ENCODE measurements at regions not wholly inside any gene's neighbourhood (a gene's known extent, or its start where the extent isn't known, plus 50 kb on each side); places are given as distances from the start of the nearest gene placed in this dataset.
"Not testable (repeated sequence)": the region's sequence is repeated elsewhere in the genome, so short reads cannot be mapped to it uniquely, and the experiment has no call there.

GRCh38 chr4:3938676-3939075 lies 172.5 kb downstream of the ADRA2C start:
- POLR2A ChIA-PET; H3K27ac Mint-ChIP-seq; H3K4me1 ChIP-seq (ENCODE audit: control insufficient read depth in 1 of 2, extremely low read depth in 1 of 2, insufficient read depth in 2 of 2, low read length in 2 of 2); H3K4me3 Mint-ChIP-seq; H3K27me3 Mint-ChIP-seq; H3K36me3 Mint-ChIP-seq; H3K36me3 ChIP-seq (ENCODE audit: control insufficient read depth in 2 of 2, extremely low read depth in 1 of 2, insufficient read depth in 1 of 2, low read length in 1 of 2); ATAC-seq (replicated peaks in 1 of 4); H3K4me3 ChIP-seq (ENCODE audit: control insufficient read depth in 1 of 2, extremely low read depth in 1 of 2, low read length in 1 of 2); H3K27ac ChIP-seq (ENCODE audit: low read length); DNase-seq; H3K9me3 ChIP-seq; H3K9me3 Mint-ChIP-seq; CTCF ChIA-PET: not testable (repeated sequence)
- H3K4me1 Mint-ChIP-seq = peaks cover 6 to 12% (median 6%) of the 10 kb centered on the region in 3 donors
- peaks cover 0 to 13% of the 10 kb centered on the region in 2 experiments for H3K27me3 ChIP-seq (replicated peaks in 1 of 2; ENCODE audit: control insufficient read depth in 2 of 2, extremely low read depth in 1 of 2, insufficient read depth in 2 of 2, low read length in 1 of 2)
- 80% methylated on average over 2 of the region's 8 CpGs for WGBS (ENCODE audit: insufficient coverage)

DNA sequence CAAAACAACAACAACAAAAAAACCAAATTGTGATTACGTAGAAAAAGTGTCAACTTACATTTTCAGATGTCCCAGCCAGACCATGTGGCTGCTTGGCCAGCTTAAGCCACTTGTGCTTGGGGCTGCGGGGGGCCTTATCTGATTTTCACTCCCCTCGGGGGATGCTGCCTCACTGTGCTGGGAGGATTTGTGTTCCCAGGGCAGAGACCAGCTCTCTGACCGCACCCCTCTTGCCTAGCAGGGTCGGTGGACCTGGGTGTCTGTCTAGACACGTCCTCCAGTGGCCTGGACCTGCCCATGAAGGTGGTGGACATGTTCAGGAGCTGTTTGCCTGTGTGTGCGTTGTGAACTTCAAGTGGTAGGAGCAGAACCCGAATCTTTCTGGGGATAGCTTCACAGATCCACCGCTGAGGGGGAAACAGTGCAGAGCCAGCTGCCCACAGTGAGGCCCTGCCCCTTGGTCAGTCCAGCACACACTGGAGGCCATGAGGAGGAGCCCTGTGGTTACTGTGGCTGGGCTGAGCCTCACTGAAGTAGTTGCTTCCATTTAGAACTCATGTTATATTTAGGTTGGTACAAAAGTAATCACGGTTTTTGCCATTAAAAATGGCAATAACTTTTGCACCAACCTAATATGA lies 173.9 kb downstream of the ADRA2C start:
- H3K4me1 ChIP-seq (ENCODE audit: control insufficient read depth in 1 of 2, extremely low read depth in 1 of 2, insufficient read depth in 2 of 2, low read length in 2 of 2); H3K9me3 ChIP-seq; H3K4me3 ChIP-seq (ENCODE audit: control insufficient read depth in 1 of 2, extremely low read depth in 1 of 2, low read length in 1 of 2); CTCF ChIA-PET; DNase-seq; H3K27ac Mint-ChIP-seq; ATAC-seq (replicated peaks in 1 of 4); H3K27ac ChIP-seq (ENCODE audit: low read length); POLR2A ChIA-PET; H3K27me3 Mint-ChIP-seq; H3K4me3 Mint-ChIP-seq; H3K36me3 Mint-ChIP-seq; H3K36me3 ChIP-seq (ENCODE audit: control insufficient read depth in 2 of 2, extremely low read depth in 1 of 2, insufficient read depth in 1 of 2, low read length in 1 of 2); H3K9me3 Mint-ChIP-seq: not testable (repeated sequence)
- peaks cover 6 to 12% (median 6%) of the 10 kb centered on the region in 3 donors for H3K4me1 Mint-ChIP-seq
- peaks cover 0 to 13% of the 10 kb centered on the region in 2 experiments for H3K27me3 ChIP-seq (replicated peaks in 1 of 2; ENCODE audit: control insufficient read depth in 2 of 2, extremely low read depth in 1 of 2, insufficient read depth in 2 of 2, low read length in 1 of 2)
- WGBS (ENCODE audit: insufficient coverage) = 75% methylated on average over 6 of the region's 10 CpGs

DNA sequence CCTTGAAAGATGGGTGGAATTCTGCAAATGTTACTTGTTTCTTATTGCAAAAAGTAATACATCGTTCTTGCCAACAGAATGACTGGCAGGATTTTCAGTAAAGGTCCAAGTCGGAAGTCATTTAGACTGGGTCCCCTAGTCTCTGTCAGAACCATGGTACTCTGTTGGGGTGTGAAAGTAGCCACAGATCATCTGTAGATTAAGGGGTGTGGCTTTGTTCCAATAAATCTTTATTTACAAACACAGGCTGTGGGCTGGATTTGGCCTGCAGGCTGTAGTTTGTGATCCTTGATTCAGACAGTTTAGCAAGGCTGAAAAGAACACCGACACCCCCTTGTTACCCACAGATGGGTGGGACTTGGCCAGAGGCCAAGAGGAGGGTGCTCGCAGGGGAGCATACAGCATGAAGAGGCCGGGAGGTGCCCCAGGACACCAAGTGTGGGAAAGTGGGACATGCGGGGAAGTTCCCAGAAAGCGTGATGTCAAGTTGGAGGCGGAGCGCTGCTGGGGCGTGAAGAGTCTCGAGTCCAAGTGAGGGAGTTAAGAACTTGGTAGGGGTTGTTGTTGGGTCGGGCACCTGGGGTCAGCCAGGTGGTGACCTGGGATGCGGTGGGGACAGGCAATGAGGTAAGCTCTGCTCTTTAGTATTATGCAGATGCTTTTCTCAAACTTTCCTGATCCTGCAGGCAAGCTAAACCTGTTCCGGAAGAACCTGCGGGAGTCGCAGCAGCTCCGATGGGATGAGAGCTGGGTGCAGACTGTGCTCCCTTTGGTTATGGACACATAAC lies 175.7 kb downstream of the ADRA2C start:
- WGBS (ENCODE audit: insufficient coverage) = 62% methylated on average over 11 of the region's 17 CpGs
- POLR2A ChIA-PET; H3K9me3 Mint-ChIP-seq; H3K27ac ChIP-seq (ENCODE audit: low read length); H3K4me3 ChIP-seq (ENCODE audit: control insufficient read depth in 1 of 2, extremely low read depth in 1 of 2, low read length in 1 of 2); H3K27ac Mint-ChIP-seq; H3K36me3 Mint-ChIP-seq; H3K4me1 ChIP-seq (ENCODE audit: control insufficient read depth in 1 of 2, extremely low read depth in 1 of 2, insufficient read depth in 2 of 2, low read length in 2 of 2); H3K27me3 Mint-ChIP-seq; H3K36me3 ChIP-seq (ENCODE audit: control insufficient read depth in 2 of 2, extremely low read depth in 1 of 2, insufficient read depth in 1 of 2, low read length in 1 of 2); CTCF ChIA-PET; DNase-seq; H3K9me3 ChIP-seq; H3K4me3 Mint-ChIP-seq; ATAC-seq (replicated peaks in 1 of 4): not testable (repeated sequence)
- peaks cover 6 to 12% (median 6%) of the 10 kb centered on the region in 3 donors for H3K4me1 Mint-ChIP-seq
- peaks cover 0 to 13% of the 10 kb centered on the region in 2 experiments for H3K27me3 ChIP-seq (replicated peaks in 1 of 2; ENCODE audit: control insufficient read depth in 2 of 2, extremely low read depth in 1 of 2, insufficient read depth in 2 of 2, low read length in 1 of 2)

DNA sequence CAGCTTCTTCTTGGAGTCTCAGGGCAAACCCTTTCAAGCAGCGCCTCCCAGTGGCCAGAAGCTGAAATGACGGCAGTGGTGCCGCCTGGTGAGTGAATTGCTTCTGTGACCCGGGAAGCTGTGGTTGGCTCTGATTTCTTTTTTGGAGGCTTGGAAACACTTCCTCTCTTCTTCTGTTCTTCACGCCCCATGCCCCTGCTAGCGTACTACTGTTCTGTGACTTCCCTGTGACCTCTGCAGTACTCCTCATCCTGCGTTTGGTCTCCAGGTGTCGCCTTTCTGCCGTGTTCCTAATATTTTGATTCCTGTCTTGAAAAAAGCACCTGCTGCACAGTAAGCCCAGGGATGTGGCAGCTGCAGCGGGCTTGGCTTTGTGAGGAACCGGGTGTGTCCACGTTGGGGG lies 176.4 kb downstream of the ADRA2C start:
- 26% methylated on average over 4 of the region's 12 CpGs for WGBS (ENCODE audit: insufficient coverage)
- H3K9me3 Mint-ChIP-seq; H3K27ac Mint-ChIP-seq; H3K27ac ChIP-seq (ENCODE audit: low read length); H3K36me3 ChIP-seq (ENCODE audit: control insufficient read depth in 2 of 2, extremely low read depth in 1 of 2, insufficient read depth in 1 of 2, low read length in 1 of 2); CTCF ChIA-PET; H3K4me1 ChIP-seq (ENCODE audit: control insufficient read depth in 1 of 2, extremely low read depth in 1 of 2, insufficient read depth in 2 of 2, low read length in 2 of 2); H3K36me3 Mint-ChIP-seq; H3K4me3 Mint-ChIP-seq; H3K4me3 ChIP-seq (ENCODE audit: control insufficient read depth in 1 of 2, extremely low read depth in 1 of 2, low read length in 1 of 2); POLR2A ChIA-PET; H3K9me3 ChIP-seq; H3K27me3 Mint-ChIP-seq; ATAC-seq (replicated peaks in 1 of 4): not testable (repeated sequence)
- H3K27me3 ChIP-seq (replicated peaks in 1 of 2; ENCODE audit: control insufficient read depth in 2 of 2, extremely low read depth in 1 of 2, insufficient read depth in 2 of 2, low read length in 1 of 2) = peaks cover 0 to 12% of the 10 kb centered on the region in 2 experiments
- H3K4me1 Mint-ChIP-seq = peaks cover 6 to 12% (median 6%) of the 10 kb centered on the region in 3 donors
- DNase-seq = peak in 29 of 35 experiments; percentile 13 to 63 (median 39)

- H3K27ac Mint-ChIP-seq; H3K4me1 ChIP-seq (ENCODE audit: control insufficient read depth in 1 of 2, extremely low read depth in 1 of 2, insufficient read depth in 2 of 2, low read length in 2 of 2); H3K4me3 Mint-ChIP-seq; H3K27ac ChIP-seq (ENCODE audit: low read length); ATAC-seq (replicated peaks in 1 of 4); H3K4me3 ChIP-seq (ENCODE audit: control insufficient read depth in 1 of 2, extremely low read depth in 1 of 2, low read length in 1 of 2); H3K9me3 Mint-ChIP-seq; POLR2A ChIA-PET; H3K36me3 Mint-ChIP-seq; H3K27me3 Mint-ChIP-seq; H3K36me3 ChIP-seq (ENCODE audit: control insufficient read depth in 2 of 2, extremely low read depth in 1 of 2, insufficient read depth in 1 of 2, low read length in 1 of 2); H3K9me3 ChIP-seq; DNase-seq; CTCF ChIA-PET: not testable (repeated sequence)
- H3K4me1 Mint-ChIP-seq = peaks cover 6 to 12% (median 6%) of the 10 kb centered on the region in 3 donors
- peaks cover 0 to 12% of the 10 kb centered on the region in 2 experiments for H3K27me3 ChIP-seq (replicated peaks in 1 of 2; ENCODE audit: control insufficient read depth in 2 of 2, extremely low read depth in 1 of 2, insufficient read depth in 2 of 2, low read length in 1 of 2)
- 0% methylated on average over 1 of the region's 8 CpGs for WGBS (ENCODE audit: insufficient coverage)
These were observed 176.9 kb downstream of the ADRA2C start for GRCh38 chr4:3943051-3943450.

GRCh38 chr4:3945511-3946290 lies 179.5 kb downstream of the ADRA2C start:
- ATAC-seq (replicated peaks in 1 of 4) (no peak), DNase-seq (no peak)
- peaks cover 6 to 12% (median 6%) of the 10 kb centered on the region in 3 donors for H3K4me1 Mint-ChIP-seq
- no peak overlapping the region for H3K27ac Mint-ChIP-seq
- no peaks in the 10 kb centered on the region for H3K36me3 ChIP-seq (ENCODE audit: control insufficient read depth in 2 of 2, extremely low read depth in 1 of 2, insufficient read depth in 1 of 2, low read length in 1 of 2)
- H3K27me3 ChIP-seq (replicated peaks in 1 of 2; ENCODE audit: control insufficient read depth in 2 of 2, extremely low read depth in 1 of 2, insufficient read depth in 2 of 2, low read length in 1 of 2) = peaks cover 0 to 3% of the 10 kb centered on the region in 2 experiments
- H3K9me3 Mint-ChIP-seq = no peaks in the 10 kb centered on the region
- CTCF ChIA-PET = no interaction called here
- H3K27me3 Mint-ChIP-seq = peaks cover 3 to 7% of the 10 kb centered on the region in 2 donors
- H3K4me3 Mint-ChIP-seq = no peak overlapping the region
- no peak overlapping the region for H3K27ac ChIP-seq (ENCODE audit: low read length)
- POLR2A ChIA-PET = no interaction called here
- no peak overlapping the region for H3K4me3 ChIP-seq (ENCODE audit: control insufficient read depth in 1 of 2, extremely low read depth in 1 of 2, low read length in 1 of 2)
- 89% methylated on average over 17 of the region's 22 CpGs for WGBS (ENCODE audit: insufficient coverage)
- H3K4me1 ChIP-seq (ENCODE audit: control insufficient read depth in 1 of 2, extremely low read depth in 1 of 2, insufficient read depth in 2 of 2, low read length in 2 of 2) = no peaks in the 10 kb centered on the region
- peaks cover 3% of the 10 kb centered on the region for H3K36me3 Mint-ChIP-seq
- H3K9me3 ChIP-seq = no peaks in the 10 kb centered on the region
